H9 (cell line): ENCODE measurements at regions not wholly inside any gene's neighbourhood (a gene's known extent, or its start where the extent isn't known, plus 50 kb on each side); places are given as distances from the start of the nearest gene placed in this dataset.

Experiments
- DNase-seq: peaks from one replicate; pipeline ENCODE4 v3.0.0-alpha.2; 2017
- H2AFZ ChIP-seq: one replicate; pipeline ENCODE4 v1.6.1; 2013; ENCODE audit warnings: mild to moderate bottlenecking, low read length, control low read depth, moderate library complexity
- H2AK5ac ChIP-seq: 2 replicates; pipeline ENCODE4 v1.6.1; 2013; ENCODE audit warnings: low read length, control low read depth, mixed read lengths; ENCODE audit not compliant: insufficient read length
- H2BK120ac ChIP-seq: one replicate; pipeline ENCODE4 v1.6.1; 2013; ENCODE audit warnings: low read depth, mild to moderate bottlenecking, low read length, control low read depth, inconsistent platforms; ENCODE audit not compliant: poor library complexity, severe bottlenecking
- H2BK12ac ChIP-seq: 2 replicates; pipeline ENCODE4 v1.6.1; 2013; ENCODE audit warnings: low read length, control low read depth, mixed read lengths, low read depth; ENCODE audit not compliant: insufficient read length
- H2BK15ac ChIP-seq: 2 replicates; pipeline ENCODE4 v1.6.1; 2013; ENCODE audit warnings: low read depth, low read length, control low read depth
- H2BK20ac ChIP-seq: one replicate; pipeline ENCODE4 v1.6.1; 2013; ENCODE audit warnings: low read depth, mild to moderate bottlenecking, low read length, control low read depth, inconsistent platforms; ENCODE audit not compliant: poor library complexity, severe bottlenecking
- H2BK5ac ChIP-seq: 2 replicates; pipeline ENCODE4 v1.6.1; 2013; ENCODE audit warnings: low read length, control low read depth, mixed read lengths; ENCODE audit not compliant: insufficient read length
- H3K14ac ChIP-seq: 2 replicates; pipeline ENCODE4 v1.6.1; 2013; ENCODE audit warnings: low read length, control low read depth; ENCODE audit not compliant: insufficient read depth
- H3K18ac ChIP-seq: 2 replicates; pipeline ENCODE4 v1.6.1; 2013; ENCODE audit warnings: low read depth, mild to moderate bottlenecking, mixed read lengths, low read length, control low read depth; ENCODE audit not compliant: insufficient read length
- H3K23ac ChIP-seq: 2 replicates; pipeline ENCODE4 v1.6.1; 2013; ENCODE audit warnings: low read length, control low read depth, mixed read lengths, low read depth; ENCODE audit not compliant: insufficient read length
- H3K23me2 ChIP-seq: 2 replicates; pipeline ENCODE4 v1.6.1; 2013; ENCODE audit warnings: low read depth, mild to moderate bottlenecking, mixed read lengths, low read length, control low read depth; ENCODE audit not compliant: insufficient read length, poor library complexity, severe bottlenecking
- H3K27ac ChIP-seq: 2 replicates; pipeline ENCODE4 v1.5.1; 2013; ENCODE audit warnings: low read length, control low read depth, mixed read lengths, low read depth; ENCODE audit not compliant: insufficient read length
- H3K27me3 ChIP-seq: 2 replicates; pipeline ENCODE4 v1.6.1; 2013; ENCODE audit warnings: low read length, control low read depth, inconsistent platforms; ENCODE audit not compliant: insufficient read depth
- H3K4ac ChIP-seq: 2 replicates; pipeline ENCODE4 v1.6.1; 2013; ENCODE audit warnings: low read depth, mild to moderate bottlenecking, control low read depth, inconsistent platforms, low read length, moderate library complexity
- H3K4me1 ChIP-seq: 2 replicates; pipeline ENCODE4 v1.6.1; 2013; ENCODE audit warnings: low read length, control low read depth, inconsistent platforms; ENCODE audit not compliant: insufficient read depth
- H3K4me2 ChIP-seq: 2 replicates; pipeline ENCODE4 v1.6.1; 2013; ENCODE audit warnings: low read length, control low read depth, mixed read lengths; ENCODE audit not compliant: insufficient read length, insufficient read depth
- H3K56ac ChIP-seq: 2 replicates; pipeline ENCODE4 v1.6.1; 2013; ENCODE audit warnings: low read depth, mild to moderate bottlenecking, mixed read lengths, low read length, control low read depth; ENCODE audit not compliant: insufficient read length
- H3K79me1 ChIP-seq: 2 replicates; pipeline ENCODE4 v1.6.1; 2013; ENCODE audit warnings: low read depth, mild to moderate bottlenecking, moderate library complexity, low read length, control low read depth, inconsistent platforms; ENCODE audit not compliant: insufficient read depth, poor library complexity, severe bottlenecking
- H3K79me2 ChIP-seq: 2 replicates; pipeline ENCODE4 v1.6.1; 2013; ENCODE audit warnings: low read length, control low read depth, inconsistent platforms; ENCODE audit not compliant: insufficient read depth
- H3K9ac ChIP-seq: 2 replicates; pipeline ENCODE4 v1.6.1; 2013; ENCODE audit warnings: low read length, control low read depth, mixed read lengths; ENCODE audit not compliant: insufficient read length; ENCODE audit errors: extremely low read depth
- H3K9me3 ChIP-seq: one replicate; pipeline ENCODE4 v1.6.1; 2013; ENCODE audit warnings: low read depth, low read length, inconsistent platforms; ENCODE audit not compliant: control insufficient read depth
- H3T11ph ChIP-seq: one replicate; pipeline ENCODE4 v1.6.1; 2013; ENCODE audit warnings: mild to moderate bottlenecking, low read length, control low read depth, inconsistent platforms
- H4K20me1 ChIP-seq: one replicate; pipeline ENCODE4 v1.6.1; 2013; ENCODE audit not compliant: control insufficient read depth, insufficient read length, insufficient read depth
- H4K5ac ChIP-seq: 2 replicates; pipeline ENCODE4 v1.6.1; 2013; ENCODE audit warnings: low read depth, mild to moderate bottlenecking, mixed read lengths, low read length, control low read depth; ENCODE audit not compliant: insufficient read length
- H4K8ac ChIP-seq: replicated peaks from 2 replicates; pipeline ENCODE4 v1.6.1; 2013; ENCODE audit warnings: low read length, control low read depth, mixed read lengths, low read depth; ENCODE audit not compliant: insufficient read length
- H4K91ac ChIP-seq: 2 replicates; pipeline ENCODE4 v1.6.1; 2013; ENCODE audit warnings: low read depth, mild to moderate bottlenecking, moderate library complexity, mixed read lengths, low read length, control low read depth; ENCODE audit not compliant: insufficient read length
- H3K27ac Mint-ChIP-seq, 3 experiments: 2 replicates in 2 of 3; 3 replicates in 1 of 3; pipeline ENCODE4 v1.8.0; 2020 to 2021; ENCODE audit warnings: mixed read lengths in 3 of 3, mild to moderate bottlenecking in 1 of 3, moderate library complexity in 1 of 3
- H3K27me3 Mint-ChIP-seq: 2 replicates; pipeline ENCODE4 v1.8.0; 2021; ENCODE audit warnings: low read depth, mild to moderate bottlenecking, moderate library complexity, mixed read lengths
- H3K36me3 Mint-ChIP-seq, 3 experiments: 2 replicates in 2 of 3; 3 replicates in 1 of 3; pipeline ENCODE4 v1.8.0; 2020 to 2021; ENCODE audit warnings: low read depth in 3 of 3, mixed read lengths in 3 of 3; ENCODE audit not compliant: insufficient read depth in 1 of 3
- H3K4me1 Mint-ChIP-seq, 2 experiments: 2 replicates each; pipeline ENCODE4 v1.8.0; 2020; ENCODE audit warnings: mixed read lengths in 2 of 2
- H3K4me3 Mint-ChIP-seq, 2 experiments: 2 replicates in 1 of 2; 3 replicates in 1 of 2; pipeline ENCODE4 v1.8.0; 2020 to 2021; ENCODE audit warnings: mild to moderate bottlenecking in 2 of 2, mixed read lengths in 2 of 2, moderate library complexity in 1 of 2
- H3K9me3 Mint-ChIP-seq, 2 experiments: 2 replicates in 1 of 2; 3 replicates in 1 of 2; pipeline ENCODE4 v1.8.0; 2020; ENCODE audit warnings: mild to moderate bottlenecking in 2 of 2, mixed read lengths in 2 of 2, moderate library complexity in 1 of 2
- CTCF ChIP-seq: fragments of 200-600 bp; sonication (generic); conservative IDR thresholded peaks from 3 replicates; pipeline ENCODE4 v1.8.0; 2021; ENCODE audit warnings: antibody characterized with exemption, mild to moderate bottlenecking

DNA sequence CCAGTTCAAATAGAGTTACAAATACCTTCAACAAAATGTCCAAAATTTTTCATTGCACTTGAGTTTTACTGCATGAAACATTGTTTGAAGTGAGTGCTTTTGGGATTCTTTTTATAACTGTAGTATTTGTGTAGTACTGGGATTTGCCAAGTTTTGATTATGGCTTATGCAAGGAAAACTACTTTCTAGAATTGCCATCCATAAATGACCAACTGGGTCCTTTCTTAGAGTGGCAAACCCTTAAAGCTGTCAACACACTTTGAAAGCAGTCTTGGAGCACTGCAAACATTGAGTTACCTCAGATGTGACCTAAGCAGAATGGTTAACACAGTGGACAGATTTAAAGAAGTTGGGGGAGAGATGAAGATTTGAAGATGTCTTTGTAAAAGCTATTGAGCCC is 379.6 kb upstream of the ZNF608 start:
- Histone ChIP-seq H2BK20ac (no peak overlapping the region), H2BK12ac (no peak overlapping the region), H4K8ac (no peak overlapping the region), H3K56ac (no peak overlapping the region), H2AFZ (no peak overlapping the region), H3K27me3 (no peaks in the 10 kb centered on the region), H3K4me1 (no peaks in the 10 kb centered on the region; the same call in 1 of the 2 replicates), H3K4ac (no peak overlapping the region), H3K9me3 (no peaks in the 10 kb centered on the region), H4K91ac (no peak overlapping the region), H3K23ac (no peak overlapping the region), H3K27ac (no peak overlapping the region), H3T11ph (no peak overlapping the region), H2BK15ac (no peak overlapping the region), H2AK5ac (no peak overlapping the region), H4K5ac (no peak overlapping the region), H3K4me2 (no peak overlapping the region), H3K9ac (no peak overlapping the region), H3K79me1 (no peaks in the 10 kb centered on the region), H3K23me2 (no peaks in the 10 kb centered on the region), H2BK5ac (no peak overlapping the region), H3K14ac (no peak overlapping the region), H3K79me2 (no peaks in the 10 kb centered on the region), H3K18ac (no peak overlapping the region), H2BK120ac (no peak overlapping the region), H4K20me1 (no peaks in the 10 kb centered on the region)
- Mint-ChIP-seq H3K36me3 (0 out of 7 replicates have a peak, but pooled peaks cover 0 to 4% (median under 1%) of the 10 kb centered on the region in 3 experiments), H3K9me3 (no peaks in the 10 kb centered on the region), H3K27ac (no peak overlapping the region), H3K4me3 (no peak overlapping the region), H3K27me3 (no peaks in the 10 kb centered on the region), H3K4me1 (no peaks in the 10 kb centered on the region)
- DNase-seq = no peak
- no peak for TF ChIP-seq CTCF
